ENCODE measurements at regions not wholly inside any gene's neighbourhood (a gene's known extent, or its start where the extent isn't known, plus 50 kb on each side); places are given as distances from the start of the nearest gene placed in this dataset.

GRCh38 chr2:221817878-221818277 is 245.8 kb upstream of the EPHA4 start:
- FAIRE-seq, result no peak

GRCh38 chr2:221817052-221817451 is 244.9 kb upstream of the EPHA4 start:
- FAIRE-seq, result no peak

- FAIRE-seq, result no peak
Measured at GRCh38 chr2:221816566-221816965, 244.5 kb upstream of the EPHA4 start.

GRCh38 chr2:221810650-221811049 is 238.5 kb upstream of the EPHA4 start:
- no peak for FAIRE-seq

- no peak for FAIRE-seq
Measured at GRCh38 chr2:221810245-221810644, 238.1 kb upstream of the EPHA4 start.

- no peak for FAIRE-seq
Measured at GRCh38 chr2:221808488-221808887, 236.4 kb upstream of the EPHA4 start.

GRCh38 chr2:221807706-221808105 is 235.6 kb upstream of the EPHA4 start:
- no peak for FAIRE-seq

- no peak for FAIRE-seq
Measured at GRCh38 chr2:221802089-221802488, 230.0 kb upstream of the EPHA4 start.

GRCh38 chr2:221792971-221793521 is 220.9 kb upstream of the EPHA4 start:
- FAIRE-seq, result no peak

- FAIRE-seq, result no peak
Measured at GRCh38 chr2:221791844-221792243, 219.7 kb upstream of the EPHA4 start.

- no peak for FAIRE-seq
Measured at GRCh38 chr2:221787561-221787960, 215.5 kb upstream of the EPHA4 start.

GRCh38 chr2:221786297-221786926 is 214.3 kb upstream of the EPHA4 start:
- no peak for FAIRE-seq

- no peak for FAIRE-seq
Measured at GRCh38 chr2:221780281-221780688, 208.2 kb upstream of the EPHA4 start.

- FAIRE-seq, result no peak
Measured at GRCh38 chr2:221779614-221780067, 207.5 kb upstream of the EPHA4 start.

GRCh38 chr2:221778025-221778424 is 205.9 kb upstream of the EPHA4 start:
- no peak for FAIRE-seq

GRCh38 chr2:221777119-221777518 is 205.0 kb upstream of the EPHA4 start:
- no peak for FAIRE-seq

GRCh38 chr2:221775096-221775495 is 203.0 kb upstream of the EPHA4 start:
- no peak for FAIRE-seq

GRCh38 chr2:221774136-221774535 is 202.0 kb upstream of the EPHA4 start:
- FAIRE-seq, result no peak

GRCh38 chr2:221771297-221771696 is 199.2 kb upstream of the EPHA4 start:
- no peak for FAIRE-seq

GRCh38 chr2:221767106-221768012 is 195.3 kb upstream of the EPHA4 start:
- no peak for FAIRE-seq

- no peak for FAIRE-seq
Measured at GRCh38 chr2:221762496-221762895, 190.4 kb upstream of the EPHA4 start.

GRCh38 chr2:221761260-221761659 is 189.2 kb upstream of the EPHA4 start:
- no peak for FAIRE-seq

GRCh38 chr2:221758076-221758475 is 186.0 kb upstream of the EPHA4 start:
- FAIRE-seq, result no peak

GRCh38 chr2:221753401-221753800 is 181.3 kb upstream of the EPHA4 start:
- no peak for FAIRE-seq
